ENCODE measurements at regions not wholly inside any gene's neighbourhood (a gene's known extent, or its start where the extent isn't known, plus 50 kb on each side); places are given as distances from the start of the nearest gene placed in this dataset.

DNA sequence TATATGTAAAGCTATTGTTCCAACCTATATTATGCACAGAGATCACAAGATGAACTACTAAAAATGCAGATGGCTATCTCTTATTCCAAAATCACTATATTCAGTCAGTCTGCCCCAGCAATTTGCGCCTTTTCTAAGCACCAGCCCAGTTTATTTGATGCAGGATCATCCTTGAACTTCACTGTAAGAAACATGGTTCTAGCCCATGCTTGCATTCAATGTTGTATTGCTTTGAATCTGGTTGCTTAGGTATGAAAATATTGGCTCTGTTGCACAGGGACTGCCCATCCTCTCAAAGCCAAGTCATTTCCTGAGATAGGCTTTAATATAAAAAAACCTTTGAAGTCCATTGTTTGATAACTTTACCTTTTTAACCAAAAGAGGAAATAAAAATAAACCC is 170.5 kb upstream of the LRIG1 start:
- DNase-seq (ENCODE audit: low read depth in 2 of 2) = no peak

GRCh38 chr3:66672830-66673229 is 172.0 kb upstream of the LRIG1 start:
- DNase-seq (ENCODE audit: low read depth in 2 of 2) = no peak
- no peak overlapping the region for H3K4me3 ChIP-seq (replicated peaks in 1 of 2; ENCODE audit: low read depth in 2 of 2, low read length in 2 of 2)
- TF ChIP-seq, protein P1, sequence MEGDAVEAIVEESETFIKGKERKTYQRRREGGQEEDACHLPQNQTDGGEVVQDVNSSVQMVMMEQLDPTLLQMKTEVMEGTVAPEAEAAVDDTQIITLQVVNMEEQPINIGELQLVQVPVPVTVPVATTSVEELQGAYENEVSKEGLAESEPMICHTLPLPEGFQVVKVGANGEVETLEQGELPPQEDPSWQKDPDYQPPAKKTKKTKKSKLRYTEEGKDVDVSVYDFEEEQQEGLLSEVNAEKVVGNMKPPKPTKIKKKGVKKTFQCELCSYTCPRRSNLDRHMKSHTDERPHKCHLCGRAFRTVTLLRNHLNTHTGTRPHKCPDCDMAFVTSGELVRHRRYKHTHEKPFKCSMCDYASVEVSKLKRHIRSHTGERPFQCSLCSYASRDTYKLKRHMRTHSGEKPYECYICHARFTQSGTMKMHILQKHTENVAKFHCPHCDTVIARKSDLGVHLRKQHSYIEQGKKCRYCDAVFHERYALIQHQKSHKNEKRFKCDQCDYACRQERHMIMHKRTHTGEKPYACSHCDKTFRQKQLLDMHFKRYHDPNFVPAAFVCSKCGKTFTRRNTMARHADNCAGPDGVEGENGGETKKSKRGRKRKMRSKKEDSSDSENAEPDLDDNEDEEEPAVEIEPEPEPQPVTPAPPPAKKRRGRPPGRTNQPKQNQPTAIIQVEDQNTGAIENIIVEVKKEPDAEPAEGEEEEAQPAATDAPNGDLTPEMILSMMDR (IDR thresholded peaks at IDR 0.05; ENCODE audit: low read depth, low read length) = no peak

More for the DNA sequence above, 170.5 kb upstream of the LRIG1 start:
- H3K4me3 ChIP-seq (replicated peaks in 1 of 2; ENCODE audit: low read depth in 2 of 2, low read length in 2 of 2) = no peak overlapping the region
- TF ChIP-seq, protein P1 (IDR thresholded peaks at IDR 0.05; ENCODE audit: low read depth, low read length) = no peak

DNA sequence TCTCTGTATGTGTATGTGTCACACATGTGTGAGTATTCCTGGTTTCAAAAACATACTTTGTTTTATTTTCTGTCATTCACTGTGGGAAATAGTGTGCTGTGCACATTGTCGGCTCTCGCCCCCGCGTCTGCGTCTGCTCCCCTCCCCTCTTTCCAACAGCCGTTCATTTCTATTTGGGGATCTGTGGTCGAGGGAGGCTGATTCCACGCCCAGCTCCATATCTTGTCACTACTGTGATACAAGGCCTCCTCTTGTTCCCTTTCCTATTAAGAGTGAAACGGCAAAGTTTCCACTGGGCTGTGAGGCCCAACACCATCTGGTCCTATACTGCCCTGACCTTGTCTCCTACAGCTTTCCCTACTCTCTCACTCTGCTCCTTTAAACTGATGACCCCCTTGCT is 172.5 kb upstream of the LRIG1 start:
- TF ChIP-seq, protein P1 (IDR thresholded peaks at IDR 0.05; ENCODE audit: low read depth, low read length) = no peak
- H3K4me3 ChIP-seq (replicated peaks in 1 of 2; ENCODE audit: low read depth in 2 of 2, low read length in 2 of 2) = no peak overlapping the region
- peak in 1 of 2 donors; percentile 4 for DNase-seq (ENCODE audit: low read depth in 2 of 2)

DNA sequence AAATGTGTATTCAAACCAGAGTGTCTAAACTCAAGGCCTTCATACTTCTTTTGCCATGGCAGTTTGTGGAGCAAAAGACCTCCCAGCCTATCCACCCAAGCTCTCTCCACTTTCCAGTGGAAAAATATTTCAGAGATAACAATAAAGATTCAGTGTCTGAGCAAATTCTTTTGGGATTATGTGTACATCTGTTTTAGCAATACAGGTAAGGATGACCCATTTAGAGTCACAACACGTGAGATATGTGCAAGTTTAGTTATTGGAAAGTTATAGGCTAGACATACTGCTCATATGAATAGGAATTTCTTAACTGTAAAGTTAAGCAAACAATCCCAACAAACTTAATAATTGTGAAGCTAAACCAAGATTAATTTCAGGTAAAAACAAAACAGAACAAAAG is 174.5 kb upstream of the LRIG1 start:
- no peak overlapping the region for H3K4me3 ChIP-seq (replicated peaks in 1 of 2; ENCODE audit: low read depth in 2 of 2, low read length in 2 of 2)
- TF ChIP-seq, protein P1 (IDR thresholded peaks at IDR 0.05; ENCODE audit: low read depth, low read length) = no peak
- DNase-seq (ENCODE audit: low read depth in 2 of 2) = peak; percentile 13 to 76

DNA sequence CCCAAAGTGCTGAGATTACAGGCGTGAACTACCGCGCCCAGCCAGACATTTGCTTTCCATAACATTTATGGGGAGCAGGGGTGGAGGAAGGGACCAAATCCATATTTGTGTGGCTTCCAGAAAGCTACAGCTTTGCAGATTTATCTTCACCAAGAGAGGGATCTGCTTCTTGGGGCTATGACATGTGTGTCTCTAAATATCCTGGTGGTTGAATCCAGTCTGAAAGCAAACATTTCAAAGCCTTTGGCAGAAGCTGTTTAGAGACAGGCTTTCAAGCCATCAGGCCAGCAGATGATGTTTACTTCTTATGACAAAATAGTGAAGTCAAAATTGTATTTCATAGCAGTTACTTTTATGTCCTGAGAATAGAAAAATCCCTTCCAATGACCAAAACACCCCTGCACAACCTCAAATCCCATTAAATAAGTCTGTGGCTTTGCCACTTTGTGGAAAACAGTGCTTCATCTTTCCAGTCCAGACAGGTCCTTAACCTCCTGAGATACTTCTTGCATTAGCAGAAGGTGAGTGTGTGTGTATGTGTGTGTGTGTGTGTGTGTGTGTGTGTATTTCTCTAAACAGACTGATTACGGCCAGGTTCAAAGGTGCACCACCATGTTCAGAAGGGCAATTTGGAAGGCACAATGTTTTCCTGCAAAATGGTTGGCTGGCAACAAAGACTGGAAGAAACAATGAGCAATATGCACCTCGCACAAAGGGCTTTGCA is 191.4 kb upstream of the LRIG1 start:
- DNase-seq (ENCODE audit: low read depth in 2 of 2) = no peak
- TF ChIP-seq, protein P1 (IDR thresholded peaks at IDR 0.05; ENCODE audit: low read depth, low read length) = no peak
- no peak overlapping the region for H3K4me3 ChIP-seq (replicated peaks in 1 of 2; ENCODE audit: low read depth in 2 of 2, low read length in 2 of 2)

DNA sequence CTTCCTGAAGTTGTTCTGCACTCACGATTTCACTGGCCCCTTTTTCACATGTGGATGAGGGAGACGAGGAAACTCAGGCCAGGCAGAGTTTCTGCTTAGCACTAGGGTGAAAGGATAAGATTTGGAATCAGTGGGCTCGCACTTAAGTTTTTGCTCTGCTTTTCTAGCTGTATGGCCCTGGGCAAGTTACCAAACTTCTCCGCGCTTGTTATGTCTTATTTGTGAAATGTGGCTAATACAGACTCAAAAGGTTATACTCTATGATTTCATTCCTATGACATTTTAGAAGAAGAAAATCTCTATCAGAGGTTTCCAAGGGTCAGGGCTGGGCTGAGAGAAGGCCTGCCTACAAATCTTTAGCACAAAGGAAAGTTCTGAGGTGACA is 191.9 kb upstream of the LRIG1 start:
- DNase-seq (ENCODE audit: low read depth in 2 of 2) = no peak
- TF ChIP-seq, protein P1 (IDR thresholded peaks at IDR 0.05; ENCODE audit: low read depth, low read length) = no peak

More for the DNA sequence above, 191.9 kb upstream of the LRIG1 start:
- H3K4me3 ChIP-seq (replicated peaks in 1 of 2; ENCODE audit: low read depth in 2 of 2, low read length in 2 of 2) = no peak overlapping the region

Measured in cardiac fibroblast (primary cell).